ENCODE measurements at regions not wholly inside any gene's neighbourhood (a gene's known extent, or its start where the extent isn't known, plus 50 kb on each side); places are given as distances from the start of the nearest gene placed in this dataset.

DNA sequence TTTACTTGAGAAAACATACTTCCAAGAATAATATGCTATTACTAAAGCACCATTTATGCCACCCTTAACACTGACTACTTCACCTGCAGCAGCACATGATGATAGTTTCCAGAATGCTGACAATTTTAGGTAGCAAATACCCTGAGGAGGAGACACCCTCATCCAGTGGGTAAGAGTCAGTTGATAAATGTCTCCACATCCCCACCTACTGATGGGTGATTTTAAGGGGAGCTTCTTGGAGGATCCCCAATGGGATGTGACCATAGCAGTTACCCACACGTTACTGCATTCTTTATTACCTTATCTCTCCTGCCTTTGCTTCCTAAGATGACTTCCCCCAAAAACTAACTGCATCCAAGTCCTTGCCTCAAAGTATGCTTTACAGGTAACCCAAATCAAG, 131.2 kb upstream of the SMARCAD1 start:
- BruUV-seq (replicated peaks): no TSS peak
- FAIRE-seq (no peak), DNase-seq (ENCODE audit: low read depth, low spot score) (no peak), ATAC-seq (peak; percentile 32; the same call in 2 of the 3 replicates)
- ChIA-PET POLR2A (no interaction called here), RAD21 (ENCODE audit: unreplicated experiment) (interaction anchor here (1.2 kb wide), 1 partner anchor 285 kb away, joined by 3 read pairs; no protein-coding TSS in a partner anchor), CTCF (interaction anchor here (1.0 kb wide), 2 partner anchors 13 to 179 kb away, joined by 3 to 5 read pairs; no protein-coding TSS in a partner anchor), SMC1A (ENCODE audit: uncharacterized antibody, unreplicated experiment) (interaction anchor here (1.3 kb wide), 1 partner anchor 285 kb away, joined by 3 read pairs; no protein-coding TSS in a partner anchor)
- no peaks in the 10 kb centered on the region for H3K36me3 ChIP-seq (ENCODE audit: control insufficient read depth in 2 of 2, insufficient read depth in 2 of 2, low read length in 1 of 2)
- no peaks in the 10 kb centered on the region for H3K9me3 ChIP-seq (replicated peaks; ENCODE audit: control insufficient read depth, insufficient read depth, low read length)
- H2AFZ ChIP-seq (ENCODE audit: control insufficient read depth, low read depth, low read length): no peak overlapping the region
- H3K79me2 ChIP-seq (ENCODE audit: control insufficient read depth, insufficient read depth, low read length): no peaks in the 10 kb centered on the region
- no peaks in the 10 kb centered on the region for H4K20me1 ChIP-seq (ENCODE audit: control insufficient read depth, insufficient read depth)
- WGBS (ENCODE audit: insufficient coverage, insufficient replicate concordance, low lambda C conversion rate, missing lambda C conversion rate): 0% methylated on average over 1 of the region's 1 CpG
- in situ Hi-C loops (cut with MboI) (no loop called here), intact Hi-C loops (cut with micrococcal nuclease; ENCODE audit: unreplicated experiment) (no loop called here)
- H3K27me3 ChIP-seq (replicated peaks in 1 of 2; ENCODE audit: control insufficient read depth in 2 of 2, insufficient read depth in 2 of 2, low read length in 1 of 2): no peaks in the 10 kb centered on the region
- H3K4me3 ChIP-seq: no peak overlapping the region
- no peak overlapping the region for H3K4me2 ChIP-seq (ENCODE audit: control insufficient read depth, insufficient read depth)
- no peak overlapping the region for H3K9ac ChIP-seq (ENCODE audit: control insufficient read depth, insufficient read depth, low read length)
- H3K27ac ChIP-seq (ENCODE audit: control insufficient read depth, insufficient read depth): no peak overlapping the region
- H3K4me1 ChIP-seq (ENCODE audit: control insufficient read depth, insufficient read depth, low read length): no peaks in the 10 kb centered on the region
- TF ChIP-seq ETV6 (conservative IDR thresholded peaks at IDR 0.05 in 1 of 2, IDR thresholded peaks at IDR 0.05 in 1 of 2; ENCODE audit: borderline replicate concordance in 1 of 2, low read depth in 1 of 2): no peak
- TF ChIP-seq, protein P1, sequence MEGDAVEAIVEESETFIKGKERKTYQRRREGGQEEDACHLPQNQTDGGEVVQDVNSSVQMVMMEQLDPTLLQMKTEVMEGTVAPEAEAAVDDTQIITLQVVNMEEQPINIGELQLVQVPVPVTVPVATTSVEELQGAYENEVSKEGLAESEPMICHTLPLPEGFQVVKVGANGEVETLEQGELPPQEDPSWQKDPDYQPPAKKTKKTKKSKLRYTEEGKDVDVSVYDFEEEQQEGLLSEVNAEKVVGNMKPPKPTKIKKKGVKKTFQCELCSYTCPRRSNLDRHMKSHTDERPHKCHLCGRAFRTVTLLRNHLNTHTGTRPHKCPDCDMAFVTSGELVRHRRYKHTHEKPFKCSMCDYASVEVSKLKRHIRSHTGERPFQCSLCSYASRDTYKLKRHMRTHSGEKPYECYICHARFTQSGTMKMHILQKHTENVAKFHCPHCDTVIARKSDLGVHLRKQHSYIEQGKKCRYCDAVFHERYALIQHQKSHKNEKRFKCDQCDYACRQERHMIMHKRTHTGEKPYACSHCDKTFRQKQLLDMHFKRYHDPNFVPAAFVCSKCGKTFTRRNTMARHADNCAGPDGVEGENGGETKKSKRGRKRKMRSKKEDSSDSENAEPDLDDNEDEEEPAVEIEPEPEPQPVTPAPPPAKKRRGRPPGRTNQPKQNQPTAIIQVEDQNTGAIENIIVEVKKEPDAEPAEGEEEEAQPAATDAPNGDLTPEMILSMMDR (IDR thresholded peaks at IDR 0.05 in 2 of 3, conservative IDR thresholded peaks at IDR 0.05 in 1 of 3; ENCODE audit: control insufficient read depth in 2 of 3, extremely low read depth in 1 of 3, insufficient read depth in 1 of 3, low read depth in 3 of 3, low read length in 3 of 3): peak in 1 of 3 experiments; percentile 15; a peak in 1 of 6 replicates

DNA sequence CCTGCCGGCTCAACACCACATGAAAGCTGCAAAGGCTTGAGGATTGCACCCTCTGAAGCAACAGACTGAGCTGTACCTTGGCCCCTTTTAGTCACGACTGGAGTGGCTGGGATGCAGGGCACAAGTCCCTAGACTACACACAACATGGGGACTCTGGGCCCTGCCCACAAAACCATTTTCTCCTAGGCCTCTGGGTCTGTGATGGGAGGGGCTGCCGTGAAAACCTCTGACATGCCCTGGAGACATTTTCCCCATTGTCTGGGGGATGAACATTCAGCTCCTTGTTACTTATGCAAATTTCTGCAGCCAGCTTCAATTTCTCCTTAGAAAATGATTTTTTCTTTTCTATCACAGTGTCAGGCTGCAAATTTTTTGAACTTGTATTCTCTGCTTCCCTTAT, 123.5 kb upstream of the SMARCAD1 start:
- RAD21 ChIA-PET (ENCODE audit: unreplicated experiment): no interaction called here
- 35% methylated on average over 3 of the region's 3 CpGs for WGBS (ENCODE audit: insufficient coverage, insufficient replicate concordance, low lambda C conversion rate, missing lambda C conversion rate)
- no peak for FAIRE-seq
- no peak for TF ChIP-seq CBFB (IDR thresholded peaks at IDR 0.05; ENCODE audit: low read depth)
- no peak for TF ChIP-seq KDM1A (IDR thresholded peaks at IDR 0.05; ENCODE audit: borderline replicate concordance)
- no peak for TF ChIP-seq ZNF207 (IDR thresholded peaks at IDR 0.05; ENCODE audit: borderline replicate concordance)
- no peak for TF ChIP-seq MYC (IDR thresholded peaks at IDR 0.05; ENCODE audit: insufficient read depth, insufficient read length, insufficient replicate concordance, low read length, severe bottlenecking)
- TF ChIP-seq, protein P2, sequence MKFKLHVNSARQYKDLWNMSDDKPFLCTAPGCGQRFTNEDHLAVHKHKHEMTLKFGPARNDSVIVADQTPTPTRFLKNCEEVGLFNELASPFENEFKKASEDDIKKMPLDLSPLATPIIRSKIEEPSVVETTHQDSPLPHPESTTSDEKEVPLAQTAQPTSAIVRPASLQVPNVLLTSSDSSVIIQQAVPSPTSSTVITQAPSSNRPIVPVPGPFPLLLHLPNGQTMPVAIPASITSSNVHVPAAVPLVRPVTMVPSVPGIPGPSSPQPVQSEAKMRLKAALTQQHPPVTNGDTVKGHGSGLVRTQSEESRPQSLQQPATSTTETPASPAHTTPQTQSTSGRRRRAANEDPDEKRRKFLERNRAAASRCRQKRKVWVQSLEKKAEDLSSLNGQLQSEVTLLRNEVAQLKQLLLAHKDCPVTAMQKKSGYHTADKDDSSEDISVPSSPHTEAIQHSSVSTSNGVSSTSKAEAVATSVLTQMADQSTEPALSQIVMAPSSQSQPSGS (IDR thresholded peaks at IDR 0.05; ENCODE audit: low read length): no peak
- TF ChIP-seq EZH2 (IDR thresholded peaks at IDR 0.05; ENCODE audit: borderline replicate concordance, control insufficient read depth, low read depth, low read length): no peak
- TF ChIP-seq, protein P3, sequence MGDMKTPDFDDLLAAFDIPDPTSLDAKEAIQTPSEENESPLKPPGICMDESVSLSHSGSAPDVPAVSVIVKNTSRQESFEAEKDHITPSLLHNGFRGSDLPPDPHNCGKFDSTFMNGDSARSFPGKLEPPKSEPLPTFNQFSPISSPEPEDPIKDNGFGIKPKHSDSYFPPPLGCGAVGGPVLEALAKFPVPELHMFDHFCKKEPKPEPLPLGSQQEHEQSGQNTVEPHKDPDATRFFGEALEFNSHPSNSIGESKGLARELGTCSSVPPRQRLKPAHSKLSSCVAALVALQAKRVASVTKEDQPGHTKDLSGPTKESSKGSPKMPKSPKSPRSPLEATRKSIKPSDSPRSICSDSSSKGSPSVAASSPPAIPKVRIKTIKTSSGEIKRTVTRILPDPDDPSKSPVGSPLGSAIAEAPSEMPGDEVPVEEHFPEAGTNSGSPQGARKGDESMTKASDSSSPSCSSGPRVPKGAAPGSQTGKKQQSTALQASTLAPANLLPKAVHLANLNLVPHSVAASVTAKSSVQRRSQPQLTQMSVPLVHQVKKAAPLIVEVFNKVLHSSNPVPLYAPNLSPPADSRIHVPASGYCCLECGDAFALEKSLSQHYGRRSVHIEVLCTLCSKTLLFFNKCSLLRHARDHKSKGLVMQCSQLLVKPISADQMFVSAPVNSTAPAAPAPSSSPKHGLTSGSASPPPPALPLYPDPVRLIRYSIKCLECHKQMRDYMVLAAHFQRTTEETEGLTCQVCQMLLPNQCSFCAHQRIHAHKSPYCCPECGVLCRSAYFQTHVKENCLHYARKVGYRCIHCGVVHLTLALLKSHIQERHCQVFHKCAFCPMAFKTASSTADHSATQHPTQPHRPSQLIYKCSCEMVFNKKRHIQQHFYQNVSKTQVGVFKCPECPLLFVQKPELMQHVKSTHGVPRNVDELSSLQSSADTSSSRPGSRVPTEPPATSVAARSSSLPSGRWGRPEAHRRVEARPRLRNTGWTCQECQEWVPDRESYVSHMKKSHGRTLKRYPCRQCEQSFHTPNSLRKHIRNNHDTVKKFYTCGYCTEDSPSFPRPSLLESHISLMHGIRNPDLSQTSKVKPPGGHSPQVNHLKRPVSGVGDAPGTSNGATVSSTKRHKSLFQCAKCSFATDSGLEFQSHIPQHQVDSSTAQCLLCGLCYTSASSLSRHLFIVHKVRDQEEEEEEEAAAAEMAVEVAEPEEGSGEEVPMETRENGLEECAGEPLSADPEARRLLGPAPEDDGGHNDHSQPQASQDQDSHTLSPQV (IDR thresholded peaks at IDR 0.05): no peak

More for the DNA sequence above, 123.5 kb upstream of the SMARCAD1 start:
- Histone ChIP-seq H3K4me1 (ENCODE audit: control insufficient read depth, insufficient read depth, low read length) (no peaks in the 10 kb centered on the region), H3K27ac (ENCODE audit: control insufficient read depth, insufficient read depth) (no peak overlapping the region), H3K4me2 (ENCODE audit: control insufficient read depth, insufficient read depth) (no peak overlapping the region), H3K79me2 (ENCODE audit: control insufficient read depth, insufficient read depth, low read length) (no peaks in the 10 kb centered on the region), H3K36me3 (ENCODE audit: control insufficient read depth in 2 of 2, insufficient read depth in 2 of 2, low read length in 1 of 2) (no peaks in the 10 kb centered on the region), H4K20me1 (ENCODE audit: control insufficient read depth, insufficient read depth) (no peaks in the 10 kb centered on the region), H3K9me3 (replicated peaks; ENCODE audit: control insufficient read depth, insufficient read depth, low read length) (no peaks in the 10 kb centered on the region), H3K9ac (ENCODE audit: control insufficient read depth, insufficient read depth, low read length) (no peak overlapping the region), H3K4me3 (no peak overlapping the region), H3K27me3 (replicated peaks in 1 of 2; ENCODE audit: control insufficient read depth in 2 of 2, insufficient read depth in 2 of 2, low read length in 1 of 2) (no peaks in the 10 kb centered on the region), H2AFZ (ENCODE audit: control insufficient read depth, low read depth, low read length) (no peak overlapping the region)
- ChIA-PET CTCF (no interaction called here), SMC1A (ENCODE audit: uncharacterized antibody, unreplicated experiment) (interaction anchor here (1.0 kb wide), 1 partner anchor 32 kb away, joined by 3 read pairs; no protein-coding TSS in a partner anchor), POLR2A (no interaction called here)
- BruUV-seq (replicated peaks): no TSS peak
- no peak for DNase-seq (ENCODE audit: low read depth, low spot score)
- in situ Hi-C loops (cut with MboI): no loop called here
- ATAC-seq: no peak
- intact Hi-C loops (cut with micrococcal nuclease; ENCODE audit: unreplicated experiment): no loop called here

Measured in GM12878 (cell line).